GM19452 (cell line): ENCODE measurements at regions not wholly inside any gene's neighbourhood (a gene's known extent, or its start where the extent isn't known, plus 50 kb on each side); places are given as distances from the start of the nearest gene placed in this dataset.
"Not testable (repeated sequence)": the region's sequence is repeated elsewhere in the genome, so short reads cannot be mapped to it uniquely, and the experiment has no call there.

Experiments
- ATAC-seq: cut with Tn5 transposase; IDR thresholded peaks from one replicate; pipeline ENCODE4 v1.9.1; 2021; ENCODE audit not compliant: unreplicated experiment

GRCh38 chr7:79590391-79590790 is 136.9 kb upstream of the MAGI2 start:
- no peak for ATAC-seq

GRCh38 chr7:79570903-79571302 is 117.4 kb upstream of the MAGI2 start:
- no peak for ATAC-seq

DNA sequence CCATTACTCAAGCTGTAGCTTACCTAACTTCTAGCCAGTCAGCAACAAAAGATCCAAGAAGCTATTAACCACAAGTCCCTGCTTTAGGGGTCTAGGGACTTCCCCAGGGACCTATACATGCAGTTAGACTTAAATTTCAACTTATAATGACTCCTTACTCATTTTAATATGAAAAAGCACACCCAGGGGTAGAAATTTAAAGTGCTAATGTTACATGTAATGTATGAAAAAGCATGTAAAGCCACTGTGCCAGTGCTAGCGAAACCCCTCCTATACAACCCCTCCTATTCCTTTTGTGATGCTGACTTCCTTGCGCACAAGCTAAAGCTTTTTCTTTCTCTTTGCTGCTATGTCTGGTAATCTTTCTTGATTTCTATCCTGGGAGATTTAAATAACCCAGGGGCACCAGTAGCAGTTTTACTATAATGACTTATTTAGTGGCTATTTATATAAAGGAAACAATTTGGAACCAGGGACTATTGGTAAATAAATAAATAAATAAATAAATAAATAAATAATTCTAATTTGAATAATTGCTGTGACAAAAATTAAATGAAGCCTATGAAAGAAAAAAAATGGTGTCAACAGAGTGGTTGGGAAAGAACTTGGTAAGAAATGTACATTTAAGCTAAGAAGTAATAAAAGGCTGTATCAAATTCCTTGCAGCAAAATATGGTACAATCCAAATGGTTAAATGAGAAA is 110.5 kb upstream of the MAGI2 start:
- ATAC-seq: no peak

- ATAC-seq: no peak
Observed at GRCh38 chr7:79555571-79555970, 102.1 kb upstream of the MAGI2 start.

- no peak for ATAC-seq
Observed at GRCh38 chr7:79553811-79554555, 100.5 kb upstream of the MAGI2 start.

DNA sequence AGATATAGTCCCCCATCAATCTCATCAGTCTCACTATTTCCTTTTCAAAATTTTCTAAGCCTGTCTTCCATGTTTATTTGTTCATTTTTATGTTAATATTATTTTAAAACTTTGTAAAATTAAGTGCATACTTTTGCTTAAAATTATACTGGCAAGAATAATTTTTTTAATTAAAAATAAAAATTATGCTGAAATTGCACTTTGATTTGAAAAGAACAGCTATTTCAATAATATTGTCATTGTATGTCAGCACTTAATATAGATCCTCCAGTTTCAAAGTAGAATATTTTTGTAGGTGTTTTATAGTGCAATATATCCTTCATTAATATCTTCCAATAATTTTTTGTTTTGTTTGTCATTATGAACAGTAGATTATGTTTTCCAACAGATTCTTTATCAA is 99.0 kb upstream of the MAGI2 start:
- no peak for ATAC-seq

- no peak for ATAC-seq
Observed at GRCh38 chr7:79548727-79549126, 95.3 kb upstream of the MAGI2 start.

DNA sequence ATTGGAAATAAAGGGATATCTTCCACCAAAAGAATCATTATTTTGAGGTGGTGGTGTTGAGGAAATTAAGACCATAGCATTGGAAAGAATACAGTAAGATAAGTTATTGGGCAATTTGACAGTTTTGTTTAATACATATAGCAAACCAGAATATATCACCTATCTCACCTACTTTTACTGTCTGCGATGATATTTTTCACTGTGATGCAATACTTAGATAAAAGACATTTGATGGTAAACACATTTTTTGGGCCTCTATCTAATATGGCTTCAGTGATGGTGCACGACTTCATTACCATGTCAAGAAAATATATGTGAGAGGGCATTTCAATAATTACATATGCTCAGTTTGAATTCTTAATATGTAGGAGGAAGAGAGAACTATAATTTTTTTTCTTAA is 93.7 kb upstream of the MAGI2 start:
- no peak for ATAC-seq

GRCh38 chr7:79540592-79540991 is 87.1 kb upstream of the MAGI2 start:
- no peak for ATAC-seq

DNA sequence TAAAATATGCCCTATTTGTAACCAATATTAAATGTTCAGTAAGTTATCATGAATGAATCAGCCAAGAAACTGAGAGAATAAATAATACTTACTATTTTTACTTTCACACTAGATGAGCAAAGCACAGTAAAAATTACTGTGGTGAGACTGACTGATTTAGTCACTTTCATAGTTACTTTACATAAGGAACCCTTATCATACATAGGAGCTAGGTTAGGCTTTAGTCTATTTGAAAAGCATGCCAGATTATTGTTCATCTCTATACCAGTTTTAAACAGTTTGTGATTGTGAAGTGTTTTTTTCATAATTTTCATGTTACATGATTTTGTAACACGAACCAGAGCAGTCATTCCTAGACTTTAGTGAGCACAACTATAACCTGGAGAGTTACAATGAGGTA is 80.7 kb upstream of the MAGI2 start:
- no peak for ATAC-seq

GRCh38 chr7:79531905-79532664 is 78.6 kb upstream of the MAGI2 start:
- no peak for ATAC-seq

- ATAC-seq: no peak
Observed at GRCh38 chr7:79531116-79531515, 77.6 kb upstream of the MAGI2 start.

- no peak for ATAC-seq
Observed at GRCh38 chr7:79529881-79530235, 76.4 kb upstream of the MAGI2 start.

- ATAC-seq: no peak
Observed at GRCh38 chr7:79529214-79529880, 75.9 kb upstream of the MAGI2 start.

- ATAC-seq: no peak
Observed at GRCh38 chr7:79528421-79528820, 75.0 kb upstream of the MAGI2 start.

DNA sequence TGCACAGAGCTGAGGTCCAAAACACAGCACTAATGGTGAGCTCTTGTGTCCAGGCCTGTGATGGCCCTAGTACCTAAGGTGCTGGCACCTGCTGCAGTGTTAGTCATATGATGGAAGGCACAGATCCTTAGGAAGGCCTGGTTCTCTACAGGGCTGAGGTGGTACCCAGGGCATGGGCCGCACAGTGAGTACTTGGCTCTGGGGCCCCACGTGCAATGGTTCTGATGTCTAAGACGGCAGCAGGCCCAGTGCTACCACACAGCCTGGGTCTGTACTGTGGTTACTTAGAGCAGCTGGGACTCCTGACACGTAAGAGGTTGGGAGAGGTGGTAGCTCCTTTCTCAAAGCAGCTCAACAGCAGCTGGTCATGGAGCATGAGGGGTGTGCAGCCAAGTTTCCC is 70.6 kb upstream of the MAGI2 start:
- ATAC-seq: no peak

- no peak for ATAC-seq
Observed at GRCh38 chr7:79523436-79523835, 70.0 kb upstream of the MAGI2 start.

GRCh38 chr7:79520543-79520942 is 67.1 kb upstream of the MAGI2 start:
- ATAC-seq: no peak

DNA sequence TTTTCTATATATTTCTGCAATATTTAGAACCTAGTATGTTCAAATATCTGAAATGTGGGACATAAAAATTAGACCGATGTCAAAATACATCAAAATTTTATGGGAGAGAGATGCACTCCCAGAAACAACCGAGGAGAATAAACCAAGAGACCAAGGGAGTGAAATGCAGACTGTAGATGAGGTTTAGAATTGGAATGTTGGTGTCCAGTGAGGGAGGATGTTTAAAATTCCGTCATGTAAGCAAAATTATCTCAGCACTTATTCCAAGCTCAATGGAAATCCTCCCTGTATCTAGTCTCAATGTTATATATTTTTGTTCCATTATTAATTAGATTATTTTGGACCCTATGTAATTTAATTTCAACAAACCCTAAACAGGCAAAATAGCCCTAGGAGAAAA is 61.9 kb upstream of the MAGI2 start:
- ATAC-seq: no peak

- ATAC-seq: no peak
Observed at GRCh38 chr7:79513261-79513660, 59.8 kb upstream of the MAGI2 start.

GRCh38 chr7:79512261-79512660 is 58.8 kb upstream of the MAGI2 start:
- no peak for ATAC-seq

- ATAC-seq: not testable (repeated sequence)
Observed at GRCh38 chr7:79511056-79511455, 57.6 kb upstream of the MAGI2 start.
